Hepatic stellate cell (primary cell): ENCODE measurements at regions not wholly inside any gene's neighbourhood (a gene's known extent, or its start where the extent isn't known, plus 50 kb on each side); places are given as distances from the start of the nearest gene placed in this dataset.

ENCODE experiments used
- DNase-seq: peaks from one replicate; pipeline ENCODE4 v3.0.0; 2011; ENCODE audit warnings: low spot score

GRCh38 chr14:82362452-82362851, 828.8 kb upstream of the SEL1L start:
- no peak for DNase-seq

GRCh38 chr14:82365471-82365870, 831.8 kb upstream of the SEL1L start:
- DNase-seq: no peak

GRCh38 chr14:82366803-82367202, 833.1 kb upstream of the SEL1L start:
- DNase-seq: no peak

DNA sequence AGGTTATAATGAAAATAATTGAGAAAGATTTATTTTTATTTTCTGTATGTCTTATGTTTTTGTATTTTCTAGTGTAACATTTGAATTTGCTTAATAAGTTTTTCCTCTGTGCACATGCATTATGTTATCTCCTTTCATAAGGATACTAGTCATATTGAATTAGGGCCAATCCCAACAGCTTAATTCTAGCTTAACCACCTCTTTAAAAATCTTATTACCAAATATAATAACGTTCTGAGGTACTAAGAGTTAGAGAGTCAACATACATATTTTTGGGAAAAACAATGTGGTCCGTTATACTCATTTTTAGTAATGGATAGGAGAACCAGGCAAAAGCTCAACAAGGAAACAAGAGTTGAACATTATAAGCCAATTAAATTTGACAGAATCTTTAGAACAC, 845.6 kb upstream of the SEL1L start:
- no peak for DNase-seq

- DNase-seq: no peak
Measured at GRCh38 chr14:82385048-82385447, 851.4 kb upstream of the SEL1L start.

DNA sequence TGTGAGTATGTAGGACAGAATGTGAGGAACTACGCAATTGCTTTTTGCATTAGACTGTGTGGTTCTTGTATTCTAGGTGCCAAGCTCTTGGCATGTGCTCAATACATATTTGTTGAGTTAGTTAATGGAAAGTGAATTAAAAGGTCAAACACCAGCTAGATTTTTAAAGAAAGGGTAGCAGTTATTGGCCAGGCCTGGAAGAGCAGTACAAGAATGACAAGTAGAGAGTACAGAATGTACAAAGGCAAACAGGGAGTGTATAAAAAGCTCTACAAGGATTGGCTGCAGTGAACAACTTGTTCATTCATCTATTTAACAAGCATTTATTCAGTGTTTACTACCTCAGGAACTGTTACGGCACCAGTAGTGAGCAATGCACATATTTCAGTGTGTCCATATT, 854.0 kb upstream of the SEL1L start:
- DNase-seq: no peak

- no peak for DNase-seq
Measured at GRCh38 chr14:82388488-82388887, 854.8 kb upstream of the SEL1L start.

DNA sequence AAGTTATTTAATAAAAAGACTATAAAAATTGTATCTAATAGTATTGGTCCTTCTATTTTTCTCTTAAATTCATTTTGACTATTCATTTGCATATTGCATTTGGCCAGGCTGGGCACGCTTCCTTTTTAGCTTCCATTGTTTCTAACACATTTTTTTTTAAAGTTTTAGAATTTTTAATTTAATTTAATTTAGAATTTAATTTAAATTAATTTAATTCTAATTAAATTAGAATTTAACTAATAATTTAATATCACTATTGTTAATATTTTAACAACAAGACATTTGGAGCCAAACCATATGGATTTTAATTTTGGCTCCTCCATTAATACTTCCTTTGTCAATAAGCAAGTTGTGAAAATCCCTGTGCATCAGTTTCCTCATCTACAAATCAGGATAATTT, 856.9 kb upstream of the SEL1L start:
- DNase-seq: no peak

GRCh38 chr14:82394916-82395315, 861.3 kb upstream of the SEL1L start:
- no peak for DNase-seq

GRCh38 chr14:82398256-82398655, 864.6 kb upstream of the SEL1L start:
- no peak for DNase-seq

DNA sequence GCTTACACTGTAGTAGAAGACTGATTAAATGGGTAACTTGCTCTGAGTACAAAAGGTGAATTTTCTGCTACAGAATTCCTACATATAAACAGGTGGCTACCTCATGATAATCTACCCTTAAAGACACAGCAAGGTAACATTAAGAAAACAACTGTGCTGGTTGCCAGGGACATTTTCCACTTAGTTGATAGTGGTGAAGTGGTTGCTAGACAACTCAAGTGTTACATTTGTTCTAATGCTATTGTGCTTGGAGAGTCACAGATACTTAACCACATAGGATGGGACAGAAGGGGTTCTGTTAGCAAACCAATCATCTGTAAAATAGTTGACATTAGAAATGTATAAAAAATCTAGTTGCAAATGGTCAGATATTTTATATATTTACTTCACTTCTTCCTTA, 870.3 kb upstream of the SEL1L start:
- no peak for DNase-seq

- no peak for DNase-seq
Measured at GRCh38 chr14:82410064-82410463, 876.4 kb upstream of the SEL1L start.

DNA sequence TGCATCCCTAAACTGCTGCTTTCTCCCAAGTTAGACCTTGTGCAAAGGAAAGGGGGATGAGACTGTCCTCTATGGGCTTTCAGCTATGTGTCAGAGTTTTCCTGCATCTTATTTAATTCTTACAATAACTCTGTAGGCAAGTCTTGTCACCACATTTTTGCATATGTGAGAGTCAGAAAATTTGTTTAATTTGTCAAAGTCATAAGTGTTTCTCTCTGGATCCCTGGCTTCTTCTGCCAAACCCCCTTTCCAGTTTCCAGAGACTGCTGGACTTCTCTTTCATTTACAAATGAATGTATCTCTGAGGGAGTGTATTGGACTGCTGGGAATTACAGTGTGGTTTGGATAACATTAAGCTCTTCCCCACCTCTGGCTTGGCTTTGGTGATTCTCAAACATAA, 877.6 kb upstream of the SEL1L start:
- no peak for DNase-seq

DNA sequence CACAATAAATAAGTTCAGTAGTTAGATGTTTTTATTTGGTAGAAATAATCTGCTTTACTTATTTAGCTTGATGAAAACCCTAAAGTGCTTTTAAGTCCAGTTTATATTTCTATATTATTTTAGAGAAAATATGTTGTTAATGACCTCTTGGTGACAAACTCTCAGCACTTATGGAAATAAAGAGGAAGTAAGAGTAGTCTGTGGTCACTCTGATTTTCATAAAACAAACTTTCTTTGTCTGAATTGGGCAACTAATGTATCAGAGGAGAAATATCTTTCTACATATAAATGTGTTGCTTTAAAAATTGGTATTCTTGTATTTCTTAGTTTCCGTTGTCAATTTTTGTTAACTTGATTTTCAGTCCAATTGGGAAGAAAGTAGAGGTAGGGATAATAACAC, 878.9 kb upstream of the SEL1L start:
- DNase-seq: no peak

- no peak for DNase-seq
Measured at GRCh38 chr14:82414853-82415539, 881.3 kb upstream of the SEL1L start.

- DNase-seq: no peak
Measured at GRCh38 chr14:82419933-82420332, 886.3 kb upstream of the SEL1L start.

DNA sequence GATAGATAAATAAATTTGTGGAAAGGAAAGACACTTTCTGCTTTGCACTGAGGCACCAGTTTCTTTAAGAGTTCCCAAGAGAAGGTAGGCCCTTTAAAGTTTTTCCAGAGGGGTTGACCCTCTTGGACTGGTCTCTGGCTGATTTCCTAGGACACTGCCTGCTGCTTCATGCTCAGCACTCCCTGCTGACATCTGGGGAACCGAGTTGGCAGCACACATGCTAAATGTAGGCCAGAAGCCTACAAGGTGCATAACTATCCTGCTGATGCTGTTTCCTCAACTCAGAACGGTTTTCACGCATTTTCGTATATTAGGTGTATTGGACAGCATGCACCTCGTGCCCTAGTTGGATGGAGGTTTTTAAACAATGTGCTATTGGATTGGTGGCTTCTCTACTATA, 887.2 kb upstream of the SEL1L start:
- no peak for DNase-seq

- DNase-seq: no peak
Measured at GRCh38 chr14:82421286-82421685, 887.6 kb upstream of the SEL1L start.

GRCh38 chr14:82422230-82422629, 888.6 kb upstream of the SEL1L start:
- no peak for DNase-seq

GRCh38 chr14:82425261-82425660, 891.6 kb upstream of the SEL1L start:
- no peak for DNase-seq

GRCh38 chr14:82431031-82431430, 897.4 kb upstream of the SEL1L start:
- DNase-seq: no peak

DNA sequence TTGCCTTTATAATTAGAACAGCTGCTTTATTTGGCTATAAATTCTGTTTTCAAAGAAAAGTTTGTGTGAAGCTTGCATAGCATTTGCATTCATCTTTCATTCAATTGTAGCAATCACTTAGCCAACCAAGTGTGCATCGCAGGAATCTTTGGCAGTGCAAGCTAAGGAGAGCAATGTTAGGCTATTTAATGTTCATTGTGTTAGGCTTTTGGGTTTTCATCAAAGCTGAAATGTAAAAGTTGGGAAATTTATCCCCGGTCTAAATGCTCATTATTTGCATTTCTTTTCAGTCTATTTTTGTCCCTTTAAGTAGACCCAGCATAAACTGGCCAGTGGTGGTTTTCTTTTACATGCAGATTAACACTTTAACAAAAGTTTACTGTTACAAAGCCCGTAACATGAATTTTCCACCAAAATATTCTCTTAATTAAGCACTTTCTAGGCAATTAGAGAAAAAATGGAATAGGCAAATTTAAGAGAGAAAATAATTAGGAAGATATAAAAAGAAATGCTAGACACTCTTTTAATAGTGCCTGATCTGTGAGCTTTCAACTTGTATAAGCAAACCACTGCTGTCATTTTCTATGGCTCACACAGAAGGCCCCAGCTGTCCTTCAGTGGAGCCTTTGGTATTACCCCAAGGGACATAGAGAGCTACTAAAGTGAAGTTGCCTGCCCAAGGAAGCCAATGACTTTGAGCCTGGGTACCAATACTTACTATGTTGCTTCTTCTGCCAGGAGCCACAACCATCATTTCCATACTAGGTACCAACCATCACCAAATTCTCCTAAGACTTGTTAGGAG, 898.9 kb upstream of the SEL1L start:
- no peak for DNase-seq

DNA sequence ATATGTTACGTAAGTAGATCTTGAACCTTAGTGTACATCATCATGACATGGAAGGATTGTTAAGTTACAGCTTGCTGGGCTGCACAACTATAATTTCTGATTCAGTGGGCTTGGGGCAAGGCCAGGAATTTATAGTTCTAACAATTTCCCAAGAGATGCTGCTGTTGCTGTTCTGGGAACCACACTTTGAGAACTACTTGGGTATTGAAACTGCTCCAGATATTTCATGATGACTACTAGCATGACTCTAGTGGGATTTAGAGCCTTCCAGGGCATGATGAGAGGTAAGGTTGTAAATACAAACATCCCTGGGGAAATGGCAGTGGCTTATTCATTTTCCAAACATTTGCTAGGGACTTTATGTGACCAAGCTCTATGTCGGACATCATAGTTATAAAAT, 904.8 kb upstream of the SEL1L start:
- DNase-seq: no peak

DNA sequence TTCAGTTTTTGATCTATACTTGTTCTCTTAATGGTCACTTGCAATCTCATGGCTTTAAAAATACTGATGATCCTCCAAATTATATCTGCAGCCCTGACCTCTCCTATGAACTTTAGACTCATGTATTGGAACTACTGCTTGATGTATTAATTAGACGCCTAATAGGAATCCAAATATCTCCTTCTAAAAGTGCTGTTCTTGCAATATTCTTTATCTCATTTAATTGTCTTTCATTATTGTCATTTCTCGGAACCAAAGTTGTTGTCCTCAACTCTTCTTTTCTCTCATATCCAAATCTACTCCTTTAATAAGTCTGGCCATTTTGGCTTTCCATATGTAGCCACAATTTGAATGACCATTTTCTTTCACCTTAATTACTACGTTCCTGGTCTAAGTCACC, 907.6 kb upstream of the SEL1L start:
- no peak for DNase-seq
